ENCODE measurements at regions not wholly inside any gene's neighbourhood (a gene's known extent, or its start where the extent isn't known, plus 50 kb on each side); places are given as distances from the start of the nearest gene placed in this dataset.
"Not testable (repeated sequence)": the region's sequence is repeated elsewhere in the genome, so short reads cannot be mapped to it uniquely, and the experiment has no call there.

- TF ChIP-seq, protein P1, sequence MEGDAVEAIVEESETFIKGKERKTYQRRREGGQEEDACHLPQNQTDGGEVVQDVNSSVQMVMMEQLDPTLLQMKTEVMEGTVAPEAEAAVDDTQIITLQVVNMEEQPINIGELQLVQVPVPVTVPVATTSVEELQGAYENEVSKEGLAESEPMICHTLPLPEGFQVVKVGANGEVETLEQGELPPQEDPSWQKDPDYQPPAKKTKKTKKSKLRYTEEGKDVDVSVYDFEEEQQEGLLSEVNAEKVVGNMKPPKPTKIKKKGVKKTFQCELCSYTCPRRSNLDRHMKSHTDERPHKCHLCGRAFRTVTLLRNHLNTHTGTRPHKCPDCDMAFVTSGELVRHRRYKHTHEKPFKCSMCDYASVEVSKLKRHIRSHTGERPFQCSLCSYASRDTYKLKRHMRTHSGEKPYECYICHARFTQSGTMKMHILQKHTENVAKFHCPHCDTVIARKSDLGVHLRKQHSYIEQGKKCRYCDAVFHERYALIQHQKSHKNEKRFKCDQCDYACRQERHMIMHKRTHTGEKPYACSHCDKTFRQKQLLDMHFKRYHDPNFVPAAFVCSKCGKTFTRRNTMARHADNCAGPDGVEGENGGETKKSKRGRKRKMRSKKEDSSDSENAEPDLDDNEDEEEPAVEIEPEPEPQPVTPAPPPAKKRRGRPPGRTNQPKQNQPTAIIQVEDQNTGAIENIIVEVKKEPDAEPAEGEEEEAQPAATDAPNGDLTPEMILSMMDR (IDR thresholded peaks at IDR 0.05), result no peak
- no peak for DNase-seq
- intact Hi-C loops (cut with micrococcal nuclease), result no loop called here
- Mint-ChIP-seq H3K4me1 (ENCODE audit: low read depth) (no peaks in the 10 kb centered on the region), H3K27me3 (no peaks in the 10 kb centered on the region), H3K9me3 (no peaks in the 10 kb centered on the region), H3K36me3 (ENCODE audit: low read depth) (no peaks in the 10 kb centered on the region), H3K4me3 (no peak overlapping the region), H3K27ac (no peak overlapping the region)
- CTCF ChIA-PET, result no interaction called here
- POLR2A ChIA-PET, result no interaction called here
- no peak for ATAC-seq
Measured at GRCh38 chr13:50544211-50544610, 299.3 kb downstream of the DLEU7 start.

DNA sequence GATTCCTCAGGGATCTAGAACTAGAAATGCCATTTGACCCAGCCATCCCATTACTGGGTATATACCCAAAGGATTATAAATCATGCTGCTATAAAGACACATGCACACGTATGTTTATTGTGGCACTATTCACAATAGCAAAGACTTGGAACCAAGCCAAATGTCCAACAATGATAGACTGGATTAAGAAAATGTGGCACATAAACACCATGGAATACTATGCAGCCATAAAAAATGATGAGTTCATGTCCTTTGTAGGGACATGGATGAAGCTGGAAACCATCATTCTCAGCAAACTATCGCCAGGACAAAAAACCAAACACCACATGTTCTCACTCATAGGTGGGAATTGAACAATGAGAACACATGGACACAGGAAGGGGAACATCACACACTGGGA is 296.3 kb downstream of the DLEU7 start:
- H3K4me3 Mint-ChIP-seq; CTCF ChIA-PET; ATAC-seq; intact Hi-C loops (cut with micrococcal nuclease); H3K9me3 Mint-ChIP-seq; POLR2A ChIA-PET; H3K36me3 Mint-ChIP-seq (ENCODE audit: low read depth); DNase-seq; H3K27me3 Mint-ChIP-seq; H3K4me1 Mint-ChIP-seq (ENCODE audit: low read depth); H3K27ac Mint-ChIP-seq: not testable (repeated sequence)

GRCh38 chr13:50548586-50548985 is 294.9 kb downstream of the DLEU7 start:
- intact Hi-C loops (cut with micrococcal nuclease), result no loop called here
- TF ChIP-seq, protein P1 (IDR thresholded peaks at IDR 0.05), result no peak
- POLR2A ChIA-PET, result no interaction called here
- DNase-seq, result no peak
- CTCF ChIA-PET, result interaction anchor here (1.2 kb wide), 1 partner anchor 9 kb away, joined by 3 read pairs; no protein-coding TSS in a partner anchor
- ATAC-seq, result no peak
- Mint-ChIP-seq H3K9me3 (no peaks in the 10 kb centered on the region), H3K36me3 (ENCODE audit: low read depth) (no peaks in the 10 kb centered on the region), H3K27ac (no peak overlapping the region), H3K27me3 (no peaks in the 10 kb centered on the region), H3K4me3 (no peak overlapping the region), H3K4me1 (ENCODE audit: low read depth) (no peaks in the 10 kb centered on the region)

DNA sequence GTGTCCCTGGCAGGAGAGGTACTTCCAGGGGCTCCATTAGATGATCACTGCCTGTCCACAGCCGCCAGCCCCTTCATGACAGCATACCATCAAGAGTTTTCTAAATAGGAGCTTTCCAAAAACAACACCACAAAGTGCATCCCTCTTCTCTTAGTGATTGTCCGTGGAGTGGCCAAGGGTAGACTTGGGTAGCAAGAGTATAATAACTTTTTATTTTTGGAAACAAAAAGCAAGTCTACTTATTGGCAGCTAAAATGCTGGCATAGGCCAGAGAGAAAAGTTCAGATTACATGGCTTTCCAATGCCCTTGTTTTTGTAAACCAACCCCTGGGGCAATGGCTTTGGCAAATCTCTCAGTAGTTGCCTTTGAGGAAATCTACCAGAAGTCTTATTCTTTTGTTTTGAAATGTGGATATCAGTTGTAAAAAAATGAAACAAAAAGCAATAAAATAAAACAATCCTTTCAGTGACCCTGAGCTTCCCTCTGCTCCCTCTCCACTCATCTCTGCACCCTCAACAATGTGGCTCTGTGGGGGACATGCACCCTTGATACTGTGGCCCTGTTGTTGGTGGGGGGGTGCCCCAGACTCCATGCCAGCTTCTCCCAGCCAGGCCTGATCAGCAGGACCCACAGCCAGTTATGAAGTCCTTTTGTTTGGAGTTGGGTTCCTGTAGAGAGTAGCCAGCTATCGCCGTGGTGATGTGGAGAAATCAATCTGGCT is 294.1 kb downstream of the DLEU7 start:
- Mint-ChIP-seq H3K9me3 (peaks cover 2% of the 10 kb centered on the region), H3K27me3 (no peaks in the 10 kb centered on the region), H3K27ac (no peak overlapping the region), H3K4me3 (no peak overlapping the region), H3K36me3 (ENCODE audit: low read depth) (no peaks in the 10 kb centered on the region), H3K4me1 (ENCODE audit: low read depth) (no peaks in the 10 kb centered on the region)
- intact Hi-C loops (cut with micrococcal nuclease), result no loop called here
- DNase-seq (no peak), ATAC-seq (no peak)
- ChIA-PET CTCF (interaction anchor here (1.2 kb wide), 1 partner anchor 10 kb away, joined by 3 read pairs; no protein-coding TSS in a partner anchor), POLR2A (interaction anchor here (0.6 kb wide), 1 partner anchor 847 kb away, joined by 3 read pairs; no protein-coding TSS in a partner anchor)
- TF ChIP-seq, protein P1 (IDR thresholded peaks at IDR 0.05), result no peak

DNA sequence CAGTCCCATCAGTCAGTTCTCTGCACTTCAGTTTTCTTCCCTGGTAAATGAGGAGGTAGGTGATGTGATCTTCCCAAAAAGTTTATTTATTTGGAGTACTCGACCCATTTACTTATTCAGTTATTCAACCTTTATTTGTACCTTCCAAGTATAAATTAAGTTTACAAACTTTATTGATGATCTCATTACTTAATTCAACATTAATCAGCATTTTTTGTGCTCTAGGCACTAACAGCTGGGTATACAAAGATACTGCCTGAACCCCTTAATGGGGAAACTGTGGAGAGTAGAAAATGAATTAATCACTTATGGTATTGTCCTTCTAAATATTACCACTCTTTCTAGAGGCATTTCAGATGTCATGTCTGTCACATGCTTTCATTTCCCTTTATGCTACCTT is 293.3 kb downstream of the DLEU7 start:
- Mint-ChIP-seq H3K36me3 (ENCODE audit: low read depth) (no peaks in the 10 kb centered on the region), H3K4me1 (ENCODE audit: low read depth) (no peaks in the 10 kb centered on the region), H3K9me3 (peaks cover 2% of the 10 kb centered on the region), H3K27me3 (no peaks in the 10 kb centered on the region), H3K27ac (no peak overlapping the region), H3K4me3 (no peak overlapping the region)
- no peak for DNase-seq
- intact Hi-C loops (cut with micrococcal nuclease), result no loop called here
- ChIA-PET CTCF (no interaction called here), POLR2A (interaction anchor here (0.6 kb wide), 1 partner anchor 846 kb away, joined by 3 read pairs; no protein-coding TSS in a partner anchor)
- TF ChIP-seq, protein P1 (IDR thresholded peaks at IDR 0.05), result no peak
- ATAC-seq, result no peak
